GM12865 (cell line): ENCODE measurements at regions not wholly inside any gene's neighbourhood (a gene's known extent, or its start where the extent isn't known, plus 50 kb on each side); places are given as distances from the start of the nearest gene placed in this dataset.
A peak's percentile ranks its signal among the peaks of the same experiment; 100 is the strongest.

Source experiments
- DNase-seq: peaks from one replicate; pipeline ENCODE4 v3.0.0; 2010; ENCODE audit warnings: low read depth
- H3K4me3 ChIP-seq: 2 replicates; pipeline ENCODE4 v1.5.1; 2011; ENCODE audit warnings: mild to moderate bottlenecking, low read depth, low read length, control low read depth
- CTCF ChIP-seq: IDR thresholded peaks from 2 replicates; pipeline ENCODE4 v1.5.1; 2011; ENCODE audit warnings: low read length, control low read depth, low read depth, inconsistent platforms; ENCODE audit not compliant: insufficient read depth; ENCODE audit errors: missing control alignments

GRCh38 chr14:65794674-65795279, 382.2 kb downstream of the FUT8 start:
- H3K4me3 ChIP-seq: no peak overlapping the region
- no peak for DNase-seq
- no peak for TF ChIP-seq CTCF

GRCh38 chr14:65798216-65798615, 385.7 kb downstream of the FUT8 start:
- no peak for TF ChIP-seq CTCF
- no peak overlapping the region for H3K4me3 ChIP-seq
- DNase-seq: no peak

- no peak for DNase-seq
- no peak overlapping the region for H3K4me3 ChIP-seq
- TF ChIP-seq CTCF: no peak
Measured at GRCh38 chr14:65800694-65801093, 388.2 kb downstream of the FUT8 start.

- no peak overlapping the region for H3K4me3 ChIP-seq
- no peak for DNase-seq
- no peak for TF ChIP-seq CTCF
Measured at GRCh38 chr14:65802196-65802595, 389.7 kb downstream of the FUT8 start.

- no peak overlapping the region for H3K4me3 ChIP-seq
- no peak for DNase-seq
- TF ChIP-seq CTCF: no peak
Measured at GRCh38 chr14:65803885-65804284, 391.4 kb downstream of the FUT8 start.

GRCh38 chr14:65804439-65805112, 392.0 kb downstream of the FUT8 start:
- H3K4me3 ChIP-seq: no peak overlapping the region
- DNase-seq: no peak
- no peak for TF ChIP-seq CTCF

- no peak for TF ChIP-seq CTCF
- no peak overlapping the region for H3K4me3 ChIP-seq
- peak; percentile 42 for DNase-seq
Measured at GRCh38 chr14:65805113-65805473, 392.6 kb downstream of the FUT8 start.
